Activated naive CD8-positive, alpha-beta T cell treated with anti-CD3 and anti-CD28 coated beads, Interleukin-2, amount 50 U/mL, for 16 hours (primary cell): ENCODE measurements at regions not wholly inside any gene's neighbourhood (a gene's known extent, or its start where the extent isn't known, plus 50 kb on each side); places are given as distances from the start of the nearest gene placed in this dataset.
"Not testable (repeated sequence)": the region's sequence is repeated elsewhere in the genome, so short reads cannot be mapped to it uniquely, and the experiment has no call there.

Experiments
- DNase-seq: peaks from one replicate; pipeline ENCODE4 v3.0.0-alpha.2; 2020; ENCODE audit warnings: low read depth, low spot score

DNA sequence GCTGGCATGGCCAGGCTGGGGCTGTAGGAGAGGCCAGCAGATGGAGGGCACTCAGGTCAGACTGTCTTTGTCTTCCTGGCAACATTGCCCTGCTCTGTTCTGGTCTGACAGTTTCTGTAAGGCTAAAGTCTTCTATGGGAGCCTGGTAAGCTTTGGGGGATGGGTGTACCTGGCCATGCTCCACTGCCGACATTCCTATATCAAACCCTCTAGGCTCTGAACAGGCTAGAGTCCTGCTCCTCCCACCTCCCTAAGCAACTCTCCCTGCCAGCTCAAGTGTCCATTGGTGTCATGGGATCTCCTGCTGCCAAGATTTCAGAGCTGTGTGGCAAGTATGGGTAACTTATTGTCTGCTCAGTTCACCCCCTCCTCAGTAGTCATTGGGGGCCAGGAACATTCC is 163.5 kb upstream of the UGT8 start:
- DNase-seq = no peak

DNA sequence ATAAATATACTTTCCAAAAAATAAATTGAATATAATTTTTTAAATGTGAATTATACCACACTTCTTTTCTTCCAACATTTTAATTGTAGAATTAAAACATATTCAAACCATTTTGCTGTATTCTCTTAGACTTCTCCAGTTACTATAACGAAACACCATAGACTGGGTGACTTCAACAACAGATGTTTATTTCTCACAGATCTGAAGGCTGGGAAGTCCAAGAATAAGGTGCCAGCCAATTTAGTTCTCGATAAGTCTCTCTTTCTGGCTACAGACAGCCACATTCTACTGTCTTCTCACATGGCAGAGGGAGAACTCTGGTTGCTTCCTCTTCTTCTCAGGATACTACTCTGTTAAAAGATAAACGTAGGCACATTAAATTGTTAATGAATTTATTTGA is 155.8 kb upstream of the UGT8 start:
- no peak for DNase-seq

- DNase-seq = no peak
Measured at GRCh38 chr4:114444211-114444610, 154.4 kb upstream of the UGT8 start.

DNA sequence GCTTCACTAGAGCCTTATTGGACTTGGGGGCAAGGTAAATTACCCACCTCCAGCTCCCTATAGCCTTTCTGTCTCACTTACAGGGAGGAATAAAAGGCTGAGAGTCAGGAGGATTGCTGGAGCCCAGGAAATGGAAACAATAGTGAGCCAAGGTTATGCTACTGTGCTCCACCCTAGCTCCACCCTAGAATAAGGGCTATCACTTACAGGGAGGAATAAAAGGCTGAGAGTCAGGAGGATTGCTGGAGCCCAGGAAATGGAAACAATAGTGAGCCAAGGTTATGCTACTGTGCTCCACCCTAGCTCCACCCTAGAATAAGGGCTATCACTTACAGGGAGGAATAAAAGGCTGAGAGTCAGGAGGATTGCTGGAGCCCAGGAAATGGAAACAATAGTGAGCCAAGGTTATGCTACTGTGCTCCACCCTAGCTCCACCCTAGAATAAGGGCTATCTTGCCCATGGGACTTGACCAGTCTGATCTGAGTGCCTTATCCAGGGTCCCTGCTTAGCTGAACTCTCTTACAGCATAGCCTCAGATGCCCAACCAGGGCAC is 150.6 kb upstream of the UGT8 start:
- not testable (repeated sequence) for DNase-seq

- DNase-seq = no peak
Measured at GRCh38 chr4:114458728-114459127, 139.9 kb upstream of the UGT8 start.

- DNase-seq = no peak
Measured at GRCh38 chr4:114464726-114465272, 133.8 kb upstream of the UGT8 start.

GRCh38 chr4:114465766-114466165 is 132.8 kb upstream of the UGT8 start:
- DNase-seq = no peak

- DNase-seq = no peak
Measured at GRCh38 chr4:114466299-114466698, 132.3 kb upstream of the UGT8 start.

DNA sequence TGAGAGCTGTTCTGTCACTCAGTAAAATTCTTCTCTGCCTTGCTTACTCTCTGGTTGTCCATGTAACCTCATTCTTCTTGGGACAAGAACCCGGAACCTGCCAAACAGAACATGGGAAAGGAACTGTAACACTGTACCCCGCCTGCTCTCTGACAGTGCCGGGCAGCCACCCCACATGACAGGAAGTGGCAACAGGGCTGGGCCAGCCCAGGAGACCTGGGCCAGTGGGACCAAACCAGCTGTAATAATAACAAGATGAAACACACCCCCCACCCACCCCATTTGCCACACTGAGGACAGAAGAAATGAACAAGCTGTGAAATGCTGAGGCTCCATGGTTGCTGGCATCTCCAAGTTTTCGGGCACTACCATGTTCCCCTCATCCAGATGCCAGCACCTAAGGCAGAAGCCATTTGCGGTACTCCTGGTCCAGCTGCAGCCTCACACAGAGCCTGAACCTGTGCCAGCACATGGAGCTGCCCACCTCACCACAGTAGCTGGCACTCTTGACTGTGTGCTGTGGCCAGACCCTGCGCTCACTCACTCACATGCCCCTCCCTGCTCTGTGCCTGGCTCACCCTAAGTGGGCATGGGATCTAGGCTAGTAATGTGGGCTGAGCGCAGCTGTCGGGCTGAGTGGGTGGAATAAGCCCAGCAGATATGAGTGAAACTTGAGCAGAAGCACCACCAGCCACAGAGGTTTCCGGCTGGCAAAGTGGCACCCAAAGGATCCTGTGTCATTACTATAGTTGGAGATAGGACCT is 126.2 kb upstream of the UGT8 start:
- no peak for DNase-seq

GRCh38 chr4:114474188-114474800 is 124.3 kb upstream of the UGT8 start:
- DNase-seq = no peak

DNA sequence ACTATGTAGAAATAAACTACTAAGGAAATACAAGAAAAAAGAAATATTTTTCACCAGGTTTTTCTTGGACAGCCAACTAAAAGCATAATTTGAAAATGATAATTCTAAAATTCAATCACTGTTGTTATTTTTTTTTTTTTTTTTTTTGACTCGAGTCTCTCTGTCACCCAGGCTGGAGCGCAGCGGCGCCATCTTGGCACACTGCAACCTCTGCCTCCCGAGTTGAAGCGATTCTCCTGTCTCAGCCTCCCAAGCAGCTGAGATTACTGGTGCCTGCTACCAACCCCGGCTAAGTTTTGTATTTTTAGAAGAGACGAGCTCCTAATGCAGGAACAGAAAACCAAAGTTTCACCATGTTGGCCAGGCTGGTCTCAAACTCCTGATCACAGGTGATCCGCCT is 122.3 kb upstream of the UGT8 start:
- DNase-seq = no peak

GRCh38 chr4:114479595-114479994 is 119.0 kb upstream of the UGT8 start:
- no peak for DNase-seq

- DNase-seq = no peak
Measured at GRCh38 chr4:114481856-114482255, 116.8 kb upstream of the UGT8 start.

- DNase-seq = no peak
Measured at GRCh38 chr4:114487101-114487500, 111.5 kb upstream of the UGT8 start.

DNA sequence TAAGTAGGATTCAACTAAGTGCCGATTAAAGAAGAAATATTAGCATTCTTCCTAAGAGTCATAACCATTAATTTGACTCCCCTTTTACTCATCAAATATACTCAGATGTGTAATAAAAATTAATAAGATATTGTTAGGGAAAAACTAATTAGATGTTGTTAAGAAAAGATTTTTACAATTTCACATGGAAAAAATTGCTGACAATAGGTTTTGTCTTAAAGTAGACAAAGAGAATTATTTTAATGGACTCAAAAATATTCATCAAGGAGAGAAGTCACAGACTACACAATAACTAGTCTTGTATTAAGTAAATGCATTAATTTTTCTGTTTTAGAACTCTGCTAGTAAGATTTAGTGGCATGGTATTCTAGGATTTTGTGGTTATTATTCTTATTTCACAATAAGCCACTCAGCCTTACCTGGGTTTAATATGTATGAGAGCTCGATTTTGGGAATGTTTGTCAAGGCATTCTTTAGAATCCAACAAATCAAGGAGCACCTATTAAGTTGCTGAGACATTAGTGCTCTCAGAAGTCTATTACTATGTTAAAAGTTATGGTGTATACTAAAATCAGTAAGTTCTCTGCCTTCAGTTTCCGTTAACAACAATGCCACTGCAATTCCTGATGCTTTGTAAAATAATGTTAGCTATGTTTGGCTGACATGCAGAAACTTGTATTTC is 110.2 kb upstream of the UGT8 start:
- DNase-seq = no peak

DNA sequence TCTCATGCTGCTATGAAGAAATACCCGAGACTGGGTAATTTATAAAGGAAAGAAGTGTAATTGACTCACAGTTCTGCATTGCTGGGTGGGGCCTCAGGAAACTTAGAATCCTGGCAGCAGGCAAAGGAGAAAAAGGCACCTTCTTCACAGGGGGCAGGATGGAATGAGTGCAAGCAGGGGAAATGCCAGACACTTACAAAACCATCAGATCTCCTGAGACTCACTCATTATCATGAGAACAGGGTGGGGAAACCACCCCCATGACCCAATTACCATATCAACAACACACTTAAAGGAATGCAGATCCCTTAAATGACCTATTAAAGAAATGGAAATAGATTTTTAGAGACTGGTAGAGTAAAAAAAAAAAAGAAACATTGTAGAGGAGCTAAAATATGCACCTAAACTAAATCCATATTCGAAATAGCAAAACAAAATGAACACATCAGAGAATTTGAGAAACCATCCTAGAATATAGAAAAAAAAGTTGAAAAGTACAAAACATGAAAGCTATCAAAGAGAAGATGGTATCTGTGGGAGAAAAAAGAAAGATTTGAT is 104.3 kb upstream of the UGT8 start:
- no peak for DNase-seq

DNA sequence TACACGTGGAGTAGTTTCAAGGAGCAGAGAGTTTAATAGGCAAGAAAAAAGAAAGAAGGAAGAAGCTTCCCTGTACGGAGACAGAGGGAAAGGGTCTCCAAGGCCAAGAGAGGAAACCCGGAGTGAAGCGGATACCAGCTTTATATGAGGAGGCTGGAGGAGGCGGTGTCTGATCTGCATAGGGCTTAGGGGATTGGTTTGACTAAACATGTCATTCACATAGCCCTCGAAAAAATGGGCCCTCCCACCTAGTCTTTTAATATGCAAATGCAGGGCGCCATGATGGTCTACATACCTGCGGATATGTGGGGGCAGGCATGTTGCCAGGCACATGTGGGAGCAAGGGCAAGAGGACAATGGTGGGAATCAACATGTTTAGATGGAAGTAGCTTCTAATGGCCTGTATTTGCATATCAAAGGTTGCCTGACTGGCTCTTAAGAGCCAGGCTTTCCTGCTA is 103.1 kb upstream of the UGT8 start:
- DNase-seq = no peak

GRCh38 chr4:114497116-114497515 is 101.5 kb upstream of the UGT8 start:
- DNase-seq = no peak

DNA sequence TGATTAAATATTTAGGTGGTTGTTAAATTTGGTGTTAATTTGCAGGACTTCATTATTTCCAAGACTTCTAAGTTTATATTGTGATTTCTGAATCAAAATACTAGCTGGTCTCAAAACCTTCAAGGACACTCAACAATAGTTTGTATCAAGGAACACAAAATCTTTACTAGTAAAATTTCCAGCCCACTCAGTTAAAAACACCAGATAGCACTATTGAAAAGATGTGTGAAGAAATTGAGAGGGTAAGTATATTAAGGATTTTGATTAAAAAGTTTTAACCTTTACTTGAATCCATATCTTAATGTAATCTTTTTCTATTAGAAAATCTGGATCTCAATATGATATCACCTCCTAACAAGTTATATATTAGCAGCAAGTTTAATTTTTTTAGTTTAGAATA is 89.3 kb upstream of the UGT8 start:
- no peak for DNase-seq

GRCh38 chr4:114512595-114513295 is 85.9 kb upstream of the UGT8 start:
- no peak for DNase-seq

GRCh38 chr4:114519368-114519767 is 79.2 kb upstream of the UGT8 start:
- no peak for DNase-seq
